SW480 (cell line): ENCODE measurements at regions not wholly inside any gene's neighbourhood (a gene's known extent, or its start where the extent isn't known, plus 50 kb on each side); places are given as distances from the start of the nearest gene placed in this dataset.
A peak's percentile ranks its signal among the peaks of the same experiment; 100 is the strongest.
"Not testable (repeated sequence)": the region's sequence is repeated elsewhere in the genome, so short reads cannot be mapped to it uniquely, and the experiment has no call there.

Experiments used
- DNase-seq: peaks from one replicate; pipeline ENCODE4 v3.0.0-alpha.2; 2016; ENCODE audit warnings: low spot score

DNA sequence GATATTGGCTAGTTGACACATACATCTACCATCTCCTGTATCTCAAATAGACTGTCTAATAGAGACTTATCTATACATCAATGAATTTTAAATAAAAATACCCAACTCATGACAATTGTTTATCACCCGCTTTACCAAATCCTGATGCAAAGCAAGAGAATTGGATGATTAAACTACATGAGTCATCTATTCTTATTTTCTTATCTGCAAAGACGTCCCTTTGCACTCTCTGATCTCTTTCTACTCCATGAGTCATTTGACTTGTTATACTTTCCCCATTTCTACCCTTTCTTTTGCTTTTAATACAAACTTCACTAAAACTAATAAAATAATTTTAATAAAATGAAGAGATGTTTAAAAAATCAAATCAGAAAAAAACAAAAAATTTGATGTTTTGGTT, 261.7 kb upstream of the MAP2 start:
- DNase-seq, result no peak

DNA sequence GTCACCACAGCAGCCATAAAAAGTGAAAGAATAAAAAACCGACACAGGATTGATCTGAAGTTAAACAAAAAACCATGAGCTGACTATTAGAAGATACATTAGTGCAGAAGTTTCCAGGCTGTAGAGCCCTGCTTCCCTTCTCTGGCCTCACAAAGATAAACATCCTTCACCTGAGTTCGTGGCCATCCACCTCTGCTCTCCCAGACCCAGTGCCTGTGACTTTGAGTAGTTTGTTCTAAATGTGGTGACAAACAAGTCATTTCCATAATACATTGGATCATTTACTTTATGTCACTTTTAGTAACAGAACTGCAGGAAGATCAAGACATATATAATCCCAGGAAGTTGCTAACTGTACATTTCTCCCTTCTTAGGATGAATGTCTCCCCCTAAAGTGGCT, 241.9 kb upstream of the MAP2 start:
- DNase-seq, result no peak

DNA sequence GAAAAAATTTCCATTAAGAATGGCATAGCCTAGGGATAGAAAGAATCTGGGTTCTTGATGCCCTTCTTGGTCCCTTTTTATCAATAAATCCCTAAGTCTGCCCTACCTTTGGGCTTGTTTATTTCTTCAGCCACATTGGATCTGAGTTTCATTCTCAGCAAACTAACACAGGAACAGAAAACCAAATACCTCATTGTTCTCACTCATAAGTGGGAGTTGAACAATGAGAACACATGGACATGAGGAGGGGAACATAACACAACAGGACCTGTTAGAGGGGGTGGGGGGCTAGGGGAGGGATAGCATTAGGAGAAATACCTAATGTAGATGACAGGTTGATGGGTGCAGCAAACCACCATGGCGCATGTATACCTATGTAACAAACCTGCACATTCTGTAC, 237.0 kb upstream of the MAP2 start:
- not testable (repeated sequence) for DNase-seq

DNA sequence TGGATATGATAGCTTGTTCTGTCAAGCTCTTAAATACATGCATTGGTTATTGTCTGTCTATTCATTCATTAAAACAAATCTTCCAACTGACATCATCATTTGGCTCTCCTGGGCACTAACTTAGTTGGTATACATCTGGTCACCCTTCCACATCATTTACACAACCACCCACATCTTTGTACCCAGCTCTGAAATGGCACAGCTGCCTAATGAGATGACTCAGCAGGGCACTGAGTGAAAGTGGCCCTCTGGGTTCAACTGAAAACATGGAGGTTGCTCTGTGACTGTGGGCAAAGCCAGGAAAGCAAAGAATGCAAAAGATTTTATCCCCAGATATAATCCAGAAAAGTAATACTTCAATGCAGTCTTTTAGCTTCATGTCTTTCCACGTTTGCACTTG, 234.0 kb upstream of the MAP2 start:
- no peak for DNase-seq

DNA sequence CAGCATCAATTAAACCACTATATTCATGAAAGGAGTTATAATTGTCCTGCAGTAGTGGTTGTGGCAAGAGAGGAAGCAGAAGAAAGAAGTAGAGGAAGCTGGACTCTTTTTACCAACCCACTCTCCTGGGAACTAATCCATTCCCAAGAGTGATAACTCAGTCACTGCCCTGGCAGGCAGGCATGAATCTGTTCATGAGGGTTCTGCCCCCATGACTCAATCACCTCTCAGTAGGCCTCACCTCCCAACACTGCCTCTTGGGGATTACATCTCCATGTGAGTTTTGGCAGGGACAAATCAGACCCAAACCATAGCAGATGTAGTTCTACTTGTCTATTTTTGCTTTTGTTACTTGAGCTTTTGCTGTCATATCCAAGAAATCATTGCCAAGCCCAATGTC, 232.7 kb upstream of the MAP2 start:
- no peak for DNase-seq

DNA sequence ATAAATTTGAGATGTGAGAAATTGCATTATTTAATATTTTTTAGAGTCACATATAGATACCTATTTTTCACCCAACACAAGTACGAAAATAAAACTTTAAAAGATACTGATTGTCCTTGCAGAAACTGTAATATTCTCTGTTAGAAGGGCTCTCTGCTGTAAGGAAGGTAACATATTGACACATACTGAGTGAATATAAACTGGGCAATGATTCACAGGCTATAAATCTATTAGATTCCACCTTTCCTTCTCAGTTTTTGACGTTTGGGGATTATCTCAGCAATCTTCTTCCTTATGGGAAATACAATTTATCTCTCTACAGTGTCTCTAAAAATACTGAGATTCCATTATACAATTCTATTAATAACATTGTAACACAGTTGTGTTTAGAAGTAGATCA, 229.1 kb upstream of the MAP2 start:
- DNase-seq, result no peak

DNA sequence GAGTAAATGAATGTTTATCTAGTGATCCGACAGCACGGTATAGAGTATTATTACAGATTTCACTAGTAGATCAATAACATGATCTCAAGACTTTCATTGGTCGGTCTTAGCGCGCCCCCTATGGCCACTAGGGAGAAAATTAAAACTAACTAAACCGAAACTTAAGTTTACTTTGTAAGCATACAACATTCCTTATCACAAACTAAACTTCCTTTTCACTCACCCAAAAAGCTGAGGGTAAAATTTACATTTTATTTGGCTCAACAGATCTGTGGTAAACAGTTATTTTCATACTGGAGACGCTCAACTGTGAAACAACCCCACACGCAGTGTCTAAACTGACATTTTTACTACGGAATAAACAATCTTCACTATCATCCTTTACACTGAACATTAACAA, 215.6 kb upstream of the MAP2 start:
- DNase-seq, result peak; percentile 25

DNA sequence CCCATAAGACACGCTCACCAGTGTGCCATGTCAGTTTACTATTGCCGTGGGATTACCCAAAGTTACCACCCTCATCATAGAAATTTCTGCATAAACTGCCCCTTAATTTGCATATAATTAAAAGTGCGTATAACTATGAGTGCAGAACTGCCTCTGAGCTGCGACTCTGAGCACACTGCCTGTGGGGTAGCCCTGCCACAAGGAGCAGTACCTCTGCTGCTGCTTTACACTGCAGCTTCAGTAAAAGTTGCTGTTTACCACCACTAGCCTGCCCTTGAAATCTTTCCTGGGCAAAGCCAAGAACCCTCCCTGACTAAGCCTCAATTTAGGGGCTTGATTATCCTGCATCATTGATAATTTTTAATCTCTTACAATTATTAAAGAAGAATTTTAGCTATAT, 213.9 kb upstream of the MAP2 start:
- no peak for DNase-seq

DNA sequence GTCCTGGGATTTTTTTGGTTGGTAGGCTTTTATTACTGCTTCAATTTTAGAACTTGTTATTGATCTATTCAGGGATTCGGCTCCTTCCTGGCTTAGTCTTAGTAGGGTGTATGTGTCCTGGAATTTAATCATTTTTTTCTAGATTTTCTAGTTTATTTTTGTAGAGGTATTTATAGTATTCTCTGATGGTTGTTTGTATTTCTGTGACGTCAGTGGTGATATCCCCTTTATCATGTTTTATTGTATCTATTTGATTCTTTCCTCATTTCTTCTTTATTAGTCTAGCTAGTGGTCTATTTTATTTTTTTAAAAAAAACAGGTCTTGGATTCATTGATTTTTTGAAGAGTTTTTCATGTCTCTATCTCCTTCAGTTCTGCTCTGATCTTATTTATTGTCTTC, 193.3 kb upstream of the MAP2 start:
- no peak for DNase-seq

DNA sequence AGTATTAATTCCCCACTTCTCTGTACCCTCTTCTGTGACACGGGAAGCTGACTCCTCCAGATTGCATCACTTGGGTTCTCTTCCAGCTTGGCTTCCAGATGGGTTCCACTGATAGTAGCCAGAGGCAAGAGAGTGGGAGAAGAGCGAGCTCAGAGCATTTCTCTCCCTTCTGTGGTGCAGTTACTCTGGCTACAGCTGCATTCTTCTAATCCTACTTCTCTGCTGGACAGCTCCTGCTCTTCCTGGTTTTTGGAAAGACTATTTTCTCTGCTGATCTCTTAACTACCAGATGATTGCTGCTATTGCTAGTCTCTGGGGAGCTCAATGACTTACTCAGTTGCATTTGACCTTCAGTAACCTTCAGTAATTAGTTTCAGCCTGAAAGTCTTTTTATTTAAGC, 187.5 kb upstream of the MAP2 start:
- no peak for DNase-seq

DNA sequence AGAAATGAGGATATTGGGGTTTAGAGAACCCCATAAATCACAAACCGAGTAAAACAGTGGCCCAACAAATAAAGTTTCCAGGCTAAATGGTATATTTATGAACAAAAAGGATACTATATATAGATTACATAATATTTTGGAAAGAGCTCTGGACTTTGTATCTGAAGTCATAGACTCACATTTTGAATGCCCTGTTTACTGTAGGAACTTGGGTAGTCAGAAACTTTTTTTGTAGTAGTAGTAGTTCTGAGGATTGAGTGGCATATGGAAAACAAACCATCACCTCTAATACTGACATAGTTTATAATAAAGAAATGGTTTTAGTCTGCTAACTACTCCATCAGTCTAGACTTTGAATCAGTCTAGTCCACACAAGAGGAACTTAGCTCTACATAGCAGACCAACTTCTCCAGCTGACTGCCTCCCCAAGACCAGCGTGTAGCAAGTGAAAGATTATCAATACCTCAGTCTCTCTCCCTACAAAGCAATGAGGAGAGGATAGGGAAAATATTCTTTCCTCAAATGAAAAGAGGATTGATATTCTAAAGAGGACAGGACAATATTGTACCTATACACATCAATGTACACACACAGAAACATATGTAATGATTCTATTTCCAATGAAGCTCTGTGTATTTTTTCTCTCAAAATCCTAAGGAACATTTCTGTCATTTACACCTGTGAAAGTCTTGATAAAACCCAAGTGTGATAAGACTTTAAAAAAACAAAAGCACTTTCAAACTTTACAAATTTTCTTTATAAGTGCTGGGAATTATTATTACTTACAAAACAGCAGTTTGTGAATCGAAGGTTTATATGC, 184.9 kb upstream of the MAP2 start:
- no peak for DNase-seq

DNA sequence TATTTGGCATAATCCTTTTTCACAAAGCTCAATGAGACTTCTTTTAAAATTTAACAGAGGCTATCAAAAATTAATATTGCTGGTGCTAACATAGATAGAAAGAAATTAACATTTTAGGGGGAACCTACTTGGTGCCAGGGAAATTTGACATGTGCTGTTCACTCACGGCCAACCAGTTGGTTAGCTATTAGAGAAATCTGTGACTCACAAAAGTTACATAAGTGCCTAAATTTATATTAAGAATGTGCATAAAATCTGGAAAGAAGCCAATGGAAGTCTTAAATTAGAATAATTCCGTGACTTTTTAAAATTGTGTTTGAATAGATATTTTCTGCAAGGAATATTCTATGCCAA, 184.3 kb upstream of the MAP2 start:
- no peak for DNase-seq

DNA sequence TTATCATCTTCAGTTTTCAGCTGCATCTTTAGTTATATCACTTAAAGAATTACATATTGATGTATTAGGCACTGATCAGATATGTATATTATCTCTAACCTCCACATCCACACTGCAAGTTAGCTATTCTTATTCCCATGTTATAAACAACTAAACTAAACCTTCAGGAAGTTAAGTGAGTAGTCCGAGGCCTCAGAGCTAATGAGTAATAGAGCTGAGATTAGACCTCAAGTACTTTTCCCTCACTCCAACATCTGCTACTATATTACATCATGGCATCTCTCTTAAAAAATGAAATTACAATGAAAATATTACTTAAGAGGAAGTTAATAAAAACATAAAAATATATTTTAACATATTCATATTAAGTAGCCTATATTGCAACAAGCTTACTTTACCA, 183.6 kb upstream of the MAP2 start:
- no peak for DNase-seq

DNA sequence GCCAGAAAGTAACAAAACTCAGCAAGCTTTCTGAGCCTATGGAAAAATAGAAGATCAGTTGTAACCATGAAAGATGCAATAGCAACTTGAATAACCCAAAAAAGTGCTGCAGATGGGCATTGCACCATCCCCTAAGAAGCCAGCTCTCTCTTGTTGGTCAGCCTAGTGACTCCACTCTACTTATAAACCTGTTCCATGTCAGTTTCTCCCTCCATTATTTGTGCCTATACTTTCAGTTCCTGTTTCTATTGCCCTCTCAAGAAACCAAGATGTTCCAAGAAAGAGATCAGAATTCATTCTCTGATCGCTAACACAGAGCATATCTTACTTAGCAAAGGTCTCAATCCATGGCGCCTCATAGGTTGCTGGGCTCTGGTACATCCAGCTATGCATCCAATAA, 170.3 kb upstream of the MAP2 start:
- DNase-seq, result no peak

DNA sequence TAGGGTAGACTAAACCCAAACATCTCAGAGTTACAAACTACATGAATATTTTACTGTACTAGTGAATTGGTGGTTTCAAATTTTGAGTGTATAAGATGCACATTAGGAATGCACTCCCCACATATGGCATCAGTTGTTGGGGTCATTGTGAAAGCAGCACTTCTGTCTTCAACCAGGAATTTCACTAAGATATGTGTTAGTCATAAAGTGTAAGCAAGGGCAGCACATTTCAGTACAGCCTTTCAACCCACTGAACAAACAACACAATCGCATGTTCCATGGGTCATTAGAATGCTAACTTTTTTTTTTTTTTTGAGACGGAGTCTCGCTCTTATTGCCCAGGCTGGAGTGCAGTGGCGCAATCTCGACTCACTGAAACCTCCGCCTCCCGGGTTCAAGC, 164.1 kb upstream of the MAP2 start:
- DNase-seq, result no peak

DNA sequence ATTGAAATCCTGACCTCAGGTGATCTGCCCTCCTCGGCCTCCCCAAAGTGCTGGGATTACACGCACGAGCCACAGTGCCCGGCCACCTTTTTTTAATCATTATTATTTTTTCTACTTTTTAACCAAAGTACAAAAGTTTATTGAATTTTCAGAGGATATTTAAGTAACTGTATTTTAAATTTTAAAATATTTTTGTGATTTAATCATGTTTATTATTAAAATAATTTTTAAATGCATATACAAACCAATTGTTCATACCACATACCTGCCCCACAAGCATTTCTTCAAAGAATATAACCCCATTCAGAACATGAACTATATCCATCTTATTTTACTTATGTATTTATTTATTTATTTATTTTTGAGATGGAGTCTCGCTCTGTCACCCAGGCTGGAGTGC, 163.6 kb upstream of the MAP2 start:
- no peak for DNase-seq

DNA sequence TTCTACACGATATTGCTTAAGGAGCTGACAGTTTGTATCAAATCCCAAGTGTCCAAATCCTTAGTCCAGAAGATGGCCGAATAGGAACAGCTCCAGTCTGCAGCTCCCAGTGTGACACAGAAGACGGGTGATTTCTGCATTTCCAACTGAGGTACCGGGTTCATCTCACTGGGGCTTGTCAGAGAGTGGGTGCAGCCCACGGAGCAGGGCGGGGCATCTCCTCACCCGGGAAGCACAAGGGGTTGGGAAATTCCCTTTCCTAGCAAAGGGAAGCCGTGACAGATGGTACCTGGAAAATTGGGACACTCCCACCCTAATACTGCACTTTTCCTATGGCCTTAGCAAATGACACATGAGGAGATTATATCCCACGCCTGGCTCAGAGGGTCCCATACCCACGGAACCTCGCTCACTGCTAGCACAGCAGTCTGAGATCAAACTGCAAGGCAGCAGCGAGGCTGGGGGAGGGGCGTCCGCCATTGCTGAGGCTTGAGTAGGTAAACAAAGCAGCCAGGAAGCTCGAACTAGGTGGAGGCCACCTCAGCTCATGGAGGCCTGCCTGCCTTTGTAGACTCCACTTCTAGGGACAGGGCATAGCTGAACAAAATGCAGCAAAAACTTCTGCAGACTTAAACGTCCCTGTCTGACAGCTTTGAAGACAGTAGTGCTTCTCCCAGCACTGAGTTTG, 162.3 kb upstream of the MAP2 start:
- not testable (repeated sequence) for DNase-seq

DNA sequence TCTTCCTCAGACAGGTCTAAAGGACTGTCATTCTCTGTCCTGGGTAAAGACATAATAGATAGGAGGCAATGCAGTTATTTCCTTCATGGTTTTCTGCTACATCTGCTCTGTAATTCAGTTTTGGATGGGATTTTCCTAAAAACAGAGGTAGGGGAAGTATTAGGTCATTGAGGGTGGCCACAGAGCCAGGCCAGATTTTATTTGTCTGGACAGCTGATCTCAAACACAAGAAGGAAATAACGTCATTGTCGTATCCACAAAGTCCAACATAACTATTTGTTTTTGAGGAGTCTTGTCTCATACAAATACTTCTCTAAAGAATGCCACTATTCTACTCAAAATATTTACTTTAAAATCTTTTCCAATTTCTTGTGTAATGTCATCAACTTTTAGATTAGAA, 154.8 kb upstream of the MAP2 start:
- no peak for DNase-seq

DNA sequence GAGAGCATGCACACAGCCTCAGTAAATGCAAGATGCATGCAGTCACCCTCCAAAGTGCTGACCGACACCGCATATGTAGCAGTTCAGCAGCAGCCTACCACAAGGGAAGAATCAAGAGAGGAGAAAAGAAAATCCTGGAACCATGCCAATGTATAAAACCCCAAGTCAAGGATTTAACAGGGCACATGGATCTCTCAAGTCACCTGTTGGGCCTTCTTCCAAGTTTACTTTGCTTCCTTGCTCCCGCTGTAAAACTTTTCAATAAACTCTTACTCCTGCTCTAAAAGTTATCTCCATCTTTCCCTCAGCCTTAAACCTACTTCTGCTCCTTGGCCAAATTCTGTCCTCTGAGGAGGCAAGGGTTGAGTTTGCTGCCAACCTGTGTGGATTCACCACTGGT, 147.8 kb upstream of the MAP2 start:
- DNase-seq, result no peak

DNA sequence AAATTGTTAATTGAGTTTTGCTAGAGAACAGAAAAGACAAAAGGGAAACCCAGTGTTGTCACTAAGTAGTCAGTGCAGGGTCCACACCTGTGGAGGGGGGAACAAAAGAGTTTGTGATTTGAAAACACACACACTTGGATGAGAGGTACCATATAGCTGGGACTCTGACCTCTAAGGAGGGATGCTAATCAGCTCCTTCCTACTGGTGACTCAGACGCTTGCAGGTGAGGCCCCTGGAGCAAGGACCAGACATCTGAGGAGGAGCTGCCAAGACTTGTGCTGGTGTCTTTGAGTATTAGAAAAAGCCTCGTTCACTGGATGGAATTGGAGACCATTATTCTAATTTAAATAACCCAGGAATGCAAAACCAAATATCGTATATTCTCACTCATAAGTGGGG, 146.4 kb upstream of the MAP2 start:
- no peak for DNase-seq

DNA sequence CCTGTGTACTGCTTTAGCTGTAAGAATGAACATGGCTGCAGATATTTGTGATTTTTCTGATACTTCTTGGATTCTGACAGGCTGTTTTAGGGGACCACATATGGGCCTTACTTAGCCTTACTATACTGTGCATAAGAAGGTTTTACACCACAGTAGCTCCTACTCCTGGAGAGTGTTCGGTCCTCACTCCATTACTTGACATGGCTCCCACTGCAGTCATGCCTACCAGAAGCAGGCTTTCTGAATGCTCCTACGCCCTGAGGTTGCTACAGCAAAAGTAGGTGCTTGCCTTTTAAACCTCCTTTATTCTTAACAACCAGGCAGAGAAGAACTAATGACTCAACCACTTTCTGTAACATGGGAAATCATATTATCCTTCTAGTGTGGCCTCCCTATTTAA, 125.2 kb upstream of the MAP2 start:
- no peak for DNase-seq

DNA sequence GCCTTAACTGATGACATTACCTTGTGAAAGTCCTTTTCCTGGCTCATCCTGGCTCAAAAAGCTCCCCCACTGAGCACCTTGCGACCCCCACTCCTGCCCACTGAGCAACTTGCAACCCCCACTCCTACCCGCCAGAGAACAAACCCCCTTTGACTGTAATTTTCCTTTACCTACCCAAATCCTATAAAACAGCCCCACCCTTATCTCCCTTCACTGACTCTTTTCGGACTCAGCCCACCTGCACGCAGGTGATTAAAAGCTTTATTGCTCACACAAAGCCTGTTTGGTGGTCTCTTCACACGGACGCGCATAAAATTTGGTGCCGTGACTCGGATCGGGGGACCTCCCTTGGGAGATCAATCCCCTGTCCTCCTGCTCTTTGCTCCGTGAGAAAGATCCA, 124.4 kb upstream of the MAP2 start:
- DNase-seq, result not testable (repeated sequence)

DNA sequence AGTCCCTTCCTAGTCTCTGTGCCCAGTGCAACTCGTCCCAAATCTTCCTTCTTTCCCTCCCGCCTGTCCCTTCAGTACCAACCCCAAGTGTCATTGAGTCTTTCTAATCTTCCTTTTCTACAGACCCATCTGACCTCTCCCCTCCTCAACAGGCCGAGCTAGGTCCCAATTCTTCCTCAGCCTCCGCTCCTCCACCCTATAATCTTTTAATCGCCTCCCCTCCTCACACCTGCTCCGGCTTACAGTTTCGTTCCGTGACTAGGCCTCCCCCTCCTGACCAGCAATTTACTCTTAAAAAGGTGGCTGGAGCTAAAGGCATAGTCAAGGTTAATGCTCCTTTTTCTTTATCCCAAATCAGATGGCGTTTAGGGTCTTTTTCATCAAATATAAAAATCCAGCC, 123.1 kb upstream of the MAP2 start:
- not testable (repeated sequence) for DNase-seq

DNA sequence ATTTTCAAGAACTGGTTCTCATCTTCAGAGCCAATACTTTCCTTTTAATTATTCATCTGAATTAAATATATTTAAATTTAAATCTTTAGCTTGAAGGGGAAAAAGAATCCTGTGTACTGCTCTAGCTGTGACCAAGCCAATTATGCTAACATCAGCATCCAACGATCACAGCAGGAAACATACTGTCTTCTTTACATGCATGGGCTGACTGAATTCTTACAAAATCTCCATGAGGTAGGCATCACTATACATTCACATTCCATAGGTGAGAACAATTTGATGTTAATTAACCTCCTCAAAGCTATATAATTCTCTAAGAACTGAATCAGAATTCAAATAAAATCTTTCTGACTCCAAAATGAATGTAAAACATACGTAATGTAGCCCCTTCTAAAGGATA, 118.8 kb upstream of the MAP2 start:
- no peak for DNase-seq
